A549 (cell line): ENCODE measurements at regions not wholly inside any gene's neighbourhood (a gene's known extent, or its start where the extent isn't known, plus 50 kb on each side); places are given as distances from the start of the nearest gene placed in this dataset.

ENCODE experiments used
- ATOH8 ChIP-seq: fragments of 250-450 bp; sonication (Bioruptor Pico); IDR thresholded peaks from 2 replicates; pipeline ENCODE4 v1.5.0; 2020; ENCODE audit warnings: low read depth, mild to moderate bottlenecking, moderate library complexity
- CTCF ChIP-seq: fragments of >200 bp; sonication (Bioruptor Twin); formaldehyde crosslinking; IDR thresholded peaks from 3 replicates; pipeline ENCODE4 v1.5.1; 2016
- EP300 ChIP-seq, 2 experiments: fragments of >200 bp; sonication (Bioruptor Twin); formaldehyde crosslinking; IDR thresholded peaks; 2 replicates in 1 of 2; 3 replicates in 1 of 2; pipeline ENCODE4 v1.6.1; 2016 to 2017
- HDAC2 ChIP-seq: fragments of 200-600 bp; sonication (generic); IDR thresholded peaks from 2 replicates; pipeline ENCODE4 v1.6.1; 2016
- KDM5A ChIP-seq: fragments of 200-600 bp; sonication (generic); IDR thresholded peaks from 2 replicates; pipeline ENCODE4 v1.6.1; 2016; ENCODE audit warnings: antibody characterized with exemption, mild to moderate bottlenecking
- NR3C1 ChIP-seq: fragments of >200 bp; sonication (Bioruptor Twin); formaldehyde crosslinking; IDR thresholded peaks from 3 replicates; pipeline ENCODE4 v1.6.1; 2017
- POLR2A ChIP-seq: IDR thresholded peaks from 2 replicates; pipeline ENCODE4 v1.6.1; 2012; ENCODE audit warnings: mild to moderate bottlenecking, low read length
- RARB ChIP-seq: fragments of 250-450 bp; sonication (Bioruptor Pico); IDR thresholded peaks from 2 replicates; pipeline ENCODE4 v1.8.0; 2021; ENCODE audit warnings: mild to moderate bottlenecking, moderate library complexity
- RCOR1 ChIP-seq: fragments of 150-350 bp; IDR thresholded peaks from 2 replicates; pipeline ENCODE4 v1.6.1; 2014; ENCODE audit warnings: antibody characterized with exemption, low read length, low read depth
- RFX5 ChIP-seq: fragments of 450-650 bp; IDR thresholded peaks from 2 replicates; pipeline ENCODE4 v1.7.1; 2014; ENCODE audit warnings: antibody characterized with exemption, mild to moderate bottlenecking, moderate library complexity
- TFCP2L1 ChIP-seq: fragments of 250-450 bp; sonication (Bioruptor Pico); IDR thresholded peaks from 2 replicates; pipeline ENCODE4 v1.5.0; 2021; ENCODE audit warnings: mild to moderate bottlenecking
- USF2 ChIP-seq: fragments of 450-650 bp; IDR thresholded peaks from 2 replicates; pipeline ENCODE4 v1.6.1; 2014; ENCODE audit warnings: antibody characterized with exemption

- no peak for TF ChIP-seq ATOH8
- TF ChIP-seq CTCF, result no peak
- no peak for TF ChIP-seq RARB (CRISPR knock-in tag)
- no peak for TF ChIP-seq EP300 (IDR thresholded peaks at IDR 0.05)
- no peak for TF ChIP-seq HDAC2
- TF ChIP-seq NR3C1, result no peak
- TF ChIP-seq RFX5, result no peak
- no peak for TF ChIP-seq KDM5A
- no peak for TF ChIP-seq RCOR1
- TF ChIP-seq TFCP2L1 (CRISPR knock-in tag), result no peak
- TF ChIP-seq USF2, result no peak
- TF ChIP-seq POLR2A, result no peak
Measured at GRCh38 chr7:52897288-52897687, 138.1 kb upstream of the POM121L12 start.
